ENCODE measurements at regions not wholly inside any gene's neighbourhood (a gene's known extent, or its start where the extent isn't known, plus 50 kb on each side); places are given as distances from the start of the nearest gene placed in this dataset.

- no peak overlapping the region for H3K27ac ChIP-seq (ENCODE audit: low read length)
- no peak for ATAC-seq (ENCODE audit: insufficient read depth, low read depth)
- no peak overlapping the region for H3K4me3 ChIP-seq (ENCODE audit: low read depth in 1 of 2, low read length in 2 of 2)
- no peak overlapping the region for H3K4me2 ChIP-seq (ENCODE audit: insufficient read depth, low read length)
- H3K4me1 ChIP-seq (ENCODE audit: insufficient read depth, low read length), result no peaks in the 10 kb centered on the region
- H3K9ac ChIP-seq (ENCODE audit: low read depth, low read length), result no peak overlapping the region
- H3K79me2 ChIP-seq (ENCODE audit: insufficient read depth, low read length), result no peaks in the 10 kb centered on the region
- H3K27me3 ChIP-seq (ENCODE audit: insufficient read depth, low read length, poor library complexity), result peaks cover 3% of the 10 kb centered on the region
- no peaks in the 10 kb centered on the region for H4K20me1 ChIP-seq (ENCODE audit: insufficient read depth, low read length)
- no peak overlapping the region; the same call in 1 of the 2 replicates for H2AFZ ChIP-seq (ENCODE audit: low read depth, low read length)
- no peak for DNase-seq
- H3K36me3 ChIP-seq (ENCODE audit: insufficient read depth, low read length), result no peaks in the 10 kb centered on the region
- TF ChIP-seq EZH2 (IDR thresholded peaks at IDR 0.05; ENCODE audit: borderline replicate concordance, low read depth, low read length, severe bottlenecking) (no peak), CTCF (IDR thresholded peaks at IDR 0.05; ENCODE audit: borderline replicate concordance, extremely low read depth, low read length, poor library complexity, severe bottlenecking) (no peak)
- no peaks in the 10 kb centered on the region for H3K9me3 ChIP-seq (ENCODE audit: insufficient read depth, low read length, severe bottlenecking)
These were observed 81.4 kb downstream of the BBS10 start for GRCh38 chr12:76266797-76267196.

GRCh38 chr12:76265424-76266180, 82.6 kb downstream of the BBS10 start:
- Histone ChIP-seq H3K9ac (ENCODE audit: low read depth, low read length) (no peak overlapping the region), H3K9me3 (ENCODE audit: insufficient read depth, low read length, severe bottlenecking) (no peaks in the 10 kb centered on the region), H3K27ac (ENCODE audit: low read length) (no peak overlapping the region), H3K79me2 (ENCODE audit: insufficient read depth, low read length) (no peaks in the 10 kb centered on the region), H3K4me1 (ENCODE audit: insufficient read depth, low read length) (no peaks in the 10 kb centered on the region), H2AFZ (ENCODE audit: low read depth, low read length) (no peak overlapping the region), H3K27me3 (ENCODE audit: insufficient read depth, low read length, poor library complexity) (peaks cover 3% of the 10 kb centered on the region), H3K36me3 (ENCODE audit: insufficient read depth, low read length) (no peaks in the 10 kb centered on the region), H4K20me1 (ENCODE audit: insufficient read depth, low read length) (no peaks in the 10 kb centered on the region), H3K4me2 (ENCODE audit: insufficient read depth, low read length) (no peak overlapping the region), H3K4me3 (ENCODE audit: low read depth in 1 of 2, low read length in 2 of 2) (no peak overlapping the region)
- DNase-seq (no peak), ATAC-seq (ENCODE audit: insufficient read depth, low read depth) (no peak)
- no peak for TF ChIP-seq CTCF (IDR thresholded peaks at IDR 0.05; ENCODE audit: borderline replicate concordance, extremely low read depth, low read length, poor library complexity, severe bottlenecking)
- no peak for TF ChIP-seq EZH2 (IDR thresholded peaks at IDR 0.05; ENCODE audit: borderline replicate concordance, low read depth, low read length, severe bottlenecking)

GRCh38 chr12:76264611-76265012, 83.6 kb downstream of the BBS10 start:
- no peak overlapping the region for H3K27ac ChIP-seq (ENCODE audit: low read length)
- H2AFZ ChIP-seq (ENCODE audit: low read depth, low read length), result no peak overlapping the region
- ATAC-seq (ENCODE audit: insufficient read depth, low read depth) (no peak), DNase-seq (no peak)
- no peaks in the 10 kb centered on the region for H4K20me1 ChIP-seq (ENCODE audit: insufficient read depth, low read length)
- no peak overlapping the region for H3K4me2 ChIP-seq (ENCODE audit: insufficient read depth, low read length)
- H3K79me2 ChIP-seq (ENCODE audit: insufficient read depth, low read length), result no peaks in the 10 kb centered on the region
- TF ChIP-seq CTCF (IDR thresholded peaks at IDR 0.05; ENCODE audit: borderline replicate concordance, extremely low read depth, low read length, poor library complexity, severe bottlenecking) (no peak), EZH2 (IDR thresholded peaks at IDR 0.05; ENCODE audit: borderline replicate concordance, low read depth, low read length, severe bottlenecking) (no peak)
- no peaks in the 10 kb centered on the region for H3K36me3 ChIP-seq (ENCODE audit: insufficient read depth, low read length)
- no peaks in the 10 kb centered on the region for H3K4me1 ChIP-seq (ENCODE audit: insufficient read depth, low read length)
- H3K27me3 ChIP-seq (ENCODE audit: insufficient read depth, low read length, poor library complexity), result peaks cover 3% of the 10 kb centered on the region
- H3K4me3 ChIP-seq (ENCODE audit: low read depth in 1 of 2, low read length in 2 of 2), result no peak overlapping the region
- no peak overlapping the region for H3K9ac ChIP-seq (ENCODE audit: low read depth, low read length)
- H3K9me3 ChIP-seq (ENCODE audit: insufficient read depth, low read length, severe bottlenecking), result no peaks in the 10 kb centered on the region
